Thyroid gland (tissue), 4 donors: ENCODE measurements at regions not wholly inside any gene's neighbourhood (a gene's known extent, or its start where the extent isn't known, plus 50 kb on each side); places are given as distances from the start of the nearest gene placed in this dataset.

Experiments used
- CTCF ChIP-seq, 6 experiments: fragments of 200-600 bp in 3 of 6; fragments of 450-650 bp in 3 of 6; sonication (generic) in 3 of 6; IDR thresholded peaks; one replicate each; pipeline ENCODE4 v1.5.1; 2016 to 2019; ENCODE audit warnings: antibody characterized with exemption in 6 of 6, mild to moderate bottlenecking in 2 of 6, inconsistent platforms in 1 of 6, moderate library complexity in 1 of 6
- POLR2A ChIP-seq, 2 donors: fragments of 450-650 bp; IDR thresholded peaks; one replicate each; pipeline ENCODE4 v1.6.1; 2017; ENCODE audit warnings: antibody characterized with exemption in 2 of 2, mild to moderate bottlenecking in 2 of 2, moderate library complexity in 1 of 2

DNA sequence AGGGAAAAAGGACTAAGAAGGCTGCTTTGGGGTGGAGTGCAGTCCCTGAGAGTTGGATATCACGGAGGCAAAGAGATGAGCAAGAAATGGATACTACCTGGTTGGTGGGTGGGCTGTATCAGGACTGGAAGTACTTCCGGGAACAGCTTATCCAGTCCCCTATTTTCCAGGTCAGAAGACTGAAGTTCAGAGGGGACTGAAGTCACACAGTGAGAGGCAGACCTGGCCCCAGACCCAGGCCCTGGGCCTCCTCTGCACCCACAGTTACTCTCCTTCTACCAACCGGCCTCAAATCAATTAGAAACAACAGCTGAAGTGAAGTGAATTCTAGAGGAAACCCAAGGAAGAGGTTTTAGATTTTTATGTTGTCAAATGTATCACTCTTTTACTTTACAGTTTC, 93.6 kb upstream of the ALDH1B1 start:
- no peak for TF ChIP-seq CTCF (IDR thresholded peaks at IDR 0.05)
- TF ChIP-seq POLR2A (IDR thresholded peaks at IDR 0.05) = no peak
